ENCODE measurements at regions not wholly inside any gene's neighbourhood (a gene's known extent, or its start where the extent isn't known, plus 50 kb on each side); places are given as distances from the start of the nearest gene placed in this dataset.

DNA sequence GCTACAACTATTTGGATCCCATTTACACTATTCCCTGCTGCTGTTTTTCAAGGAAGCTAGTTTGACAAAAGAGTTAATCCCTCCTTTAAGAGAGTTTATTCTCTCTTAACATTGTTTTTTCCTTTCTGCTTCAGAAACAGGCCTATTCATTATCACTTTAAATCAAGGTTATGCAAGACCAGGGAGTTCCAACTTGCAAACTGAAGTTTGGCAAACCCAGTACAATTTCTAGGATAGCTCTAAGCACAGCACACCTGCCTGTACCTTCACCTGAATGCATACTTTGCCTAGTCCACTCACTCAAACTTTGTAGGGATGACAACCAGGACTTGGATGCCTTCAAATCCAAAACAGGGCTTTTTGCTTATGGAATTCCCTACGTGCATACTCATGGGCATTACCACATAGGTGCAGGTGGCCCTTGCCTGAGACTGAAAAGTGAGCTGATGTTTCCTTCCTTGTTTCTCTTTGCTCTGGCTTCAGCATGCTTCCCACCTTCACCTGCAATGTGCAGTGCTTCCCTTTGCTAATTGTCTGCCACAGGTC lies 193.8 kb upstream of the MMADHC start:
- Histone ChIP-seq H3K4me3 (ENCODE audit: control insufficient read depth in 2 of 3, extremely low read depth in 1 of 3, insufficient read depth in 2 of 3, low read depth in 1 of 3, low read length in 3 of 3) (no peak overlapping the region), H3K79me2 (ENCODE audit: control insufficient read depth, insufficient read depth, low read length) (no peaks in the 10 kb centered on the region), H3K4me2 (ENCODE audit: control insufficient read depth, extremely low read depth, insufficient read depth, low read depth, low read length) (no peak overlapping the region), H3K27ac (ENCODE audit: control insufficient read depth, insufficient read depth, low read length) (no peak overlapping the region), H3K27me3 (ENCODE audit: control insufficient read depth, extremely low read depth, insufficient read depth, low read length) (no peaks in the 10 kb centered on the region), H3K9me3 (ENCODE audit: control insufficient read depth, low read depth, low read length) (no peaks in the 10 kb centered on the region), H3K36me3 (ENCODE audit: control insufficient read depth in 2 of 2, extremely low read depth in 1 of 2, insufficient read depth in 2 of 2, low read length in 2 of 2) (no peaks in the 10 kb centered on the region), H3K9ac (ENCODE audit: control insufficient read depth, extremely low read depth, insufficient read depth, low read length) (no peak overlapping the region), H3K9me1 (ENCODE audit: control insufficient read depth, extremely low read depth, insufficient read depth, low read length) (no peaks in the 10 kb centered on the region), H2AFZ (ENCODE audit: control insufficient read depth, low read length) (no peak overlapping the region), H3K4me1 (ENCODE audit: control insufficient read depth, extremely low read depth, insufficient read depth, low read length) (peaks cover 11% of the 10 kb centered on the region), H4K20me1 (ENCODE audit: control insufficient read depth, extremely low read depth, insufficient read depth, low read length) (no peaks in the 10 kb centered on the region)
- dilution Hi-C loops (cut with MboI; ENCODE audit: extremely low pct_ligation_motif_present, low sequenced_read_pairs): no loop called here
- DNase-seq (ENCODE audit: low read depth, low spot score) (no peak), FAIRE-seq (peak; percentile 74)
- TF ChIP-seq, protein P1, sequence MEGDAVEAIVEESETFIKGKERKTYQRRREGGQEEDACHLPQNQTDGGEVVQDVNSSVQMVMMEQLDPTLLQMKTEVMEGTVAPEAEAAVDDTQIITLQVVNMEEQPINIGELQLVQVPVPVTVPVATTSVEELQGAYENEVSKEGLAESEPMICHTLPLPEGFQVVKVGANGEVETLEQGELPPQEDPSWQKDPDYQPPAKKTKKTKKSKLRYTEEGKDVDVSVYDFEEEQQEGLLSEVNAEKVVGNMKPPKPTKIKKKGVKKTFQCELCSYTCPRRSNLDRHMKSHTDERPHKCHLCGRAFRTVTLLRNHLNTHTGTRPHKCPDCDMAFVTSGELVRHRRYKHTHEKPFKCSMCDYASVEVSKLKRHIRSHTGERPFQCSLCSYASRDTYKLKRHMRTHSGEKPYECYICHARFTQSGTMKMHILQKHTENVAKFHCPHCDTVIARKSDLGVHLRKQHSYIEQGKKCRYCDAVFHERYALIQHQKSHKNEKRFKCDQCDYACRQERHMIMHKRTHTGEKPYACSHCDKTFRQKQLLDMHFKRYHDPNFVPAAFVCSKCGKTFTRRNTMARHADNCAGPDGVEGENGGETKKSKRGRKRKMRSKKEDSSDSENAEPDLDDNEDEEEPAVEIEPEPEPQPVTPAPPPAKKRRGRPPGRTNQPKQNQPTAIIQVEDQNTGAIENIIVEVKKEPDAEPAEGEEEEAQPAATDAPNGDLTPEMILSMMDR (optimal IDR thresholded peaks at IDR 0.05 in 1 of 3, IDR thresholded peaks at IDR 0.05 in 1 of 3, conservative IDR thresholded peaks at IDR 0.05 in 1 of 3; ENCODE audit: extremely low read depth in 1 of 3, insufficient read depth in 2 of 3, low read length in 3 of 3): no peak
- no peak for TF ChIP-seq EZH2 (IDR thresholded peaks at IDR 0.05; ENCODE audit: low read length)

DNA sequence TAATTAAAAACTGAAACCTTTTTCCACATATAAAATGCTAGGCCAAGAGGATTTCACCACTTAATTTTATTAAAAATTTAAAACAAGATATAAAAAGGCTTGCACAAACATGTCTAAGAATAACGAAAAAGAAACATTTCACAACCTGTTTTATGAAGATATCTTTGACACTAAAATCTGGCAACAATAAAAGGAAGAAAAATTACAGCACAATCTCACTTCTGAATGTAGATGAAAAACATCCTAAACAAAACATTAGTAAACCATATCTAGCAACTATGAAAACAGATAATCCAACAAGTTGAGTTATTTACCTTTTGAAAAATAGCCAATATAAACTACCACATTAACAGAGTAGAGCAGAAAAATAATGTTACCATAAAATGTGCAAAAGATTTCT lies 185.4 kb upstream of the MMADHC start:
- FAIRE-seq: no peak

More for the DNA sequence above, 185.4 kb upstream of the MMADHC start:
- H3K4me3 ChIP-seq (ENCODE audit: control insufficient read depth in 2 of 3, extremely low read depth in 1 of 3, insufficient read depth in 2 of 3, low read depth in 1 of 3, low read length in 3 of 3): no peak overlapping the region
- dilution Hi-C loops (cut with MboI; ENCODE audit: extremely low pct_ligation_motif_present, low sequenced_read_pairs): no loop called here
- H3K4me2 ChIP-seq (ENCODE audit: control insufficient read depth, extremely low read depth, insufficient read depth, low read depth, low read length): no peak overlapping the region
- H3K36me3 ChIP-seq (ENCODE audit: control insufficient read depth in 2 of 2, extremely low read depth in 1 of 2, insufficient read depth in 2 of 2, low read length in 2 of 2): no peaks in the 10 kb centered on the region
- no peak for TF ChIP-seq EZH2 (IDR thresholded peaks at IDR 0.05; ENCODE audit: low read length)
- TF ChIP-seq, protein P1 (optimal IDR thresholded peaks at IDR 0.05 in 1 of 3, IDR thresholded peaks at IDR 0.05 in 1 of 3, conservative IDR thresholded peaks at IDR 0.05 in 1 of 3; ENCODE audit: extremely low read depth in 1 of 3, insufficient read depth in 2 of 3, low read length in 3 of 3): no peak
- DNase-seq (ENCODE audit: low read depth, low spot score): no peak
- H3K9me3 ChIP-seq (ENCODE audit: control insufficient read depth, low read depth, low read length): no peaks in the 10 kb centered on the region
- no peaks in the 10 kb centered on the region for H3K27me3 ChIP-seq (ENCODE audit: control insufficient read depth, extremely low read depth, insufficient read depth, low read length)
- peak overlapping the region; percentile 56 for H2AFZ ChIP-seq (ENCODE audit: control insufficient read depth, low read length)
- no peaks in the 10 kb centered on the region for H4K20me1 ChIP-seq (ENCODE audit: control insufficient read depth, extremely low read depth, insufficient read depth, low read length)
- peaks cover 7% of the 10 kb centered on the region for H3K4me1 ChIP-seq (ENCODE audit: control insufficient read depth, extremely low read depth, insufficient read depth, low read length)
- no peak overlapping the region for H3K27ac ChIP-seq (ENCODE audit: control insufficient read depth, insufficient read depth, low read length)
- no peaks in the 10 kb centered on the region for H3K9me1 ChIP-seq (ENCODE audit: control insufficient read depth, extremely low read depth, insufficient read depth, low read length)
- no peaks in the 10 kb centered on the region for H3K79me2 ChIP-seq (ENCODE audit: control insufficient read depth, insufficient read depth, low read length)
- no peak overlapping the region for H3K9ac ChIP-seq (ENCODE audit: control insufficient read depth, extremely low read depth, insufficient read depth, low read length)

Measured in keratinocyte (primary cell).